ENCODE measurements at regions not wholly inside any gene's neighbourhood (a gene's known extent, or its start where the extent isn't known, plus 50 kb on each side); places are given as distances from the start of the nearest gene placed in this dataset.

DNA sequence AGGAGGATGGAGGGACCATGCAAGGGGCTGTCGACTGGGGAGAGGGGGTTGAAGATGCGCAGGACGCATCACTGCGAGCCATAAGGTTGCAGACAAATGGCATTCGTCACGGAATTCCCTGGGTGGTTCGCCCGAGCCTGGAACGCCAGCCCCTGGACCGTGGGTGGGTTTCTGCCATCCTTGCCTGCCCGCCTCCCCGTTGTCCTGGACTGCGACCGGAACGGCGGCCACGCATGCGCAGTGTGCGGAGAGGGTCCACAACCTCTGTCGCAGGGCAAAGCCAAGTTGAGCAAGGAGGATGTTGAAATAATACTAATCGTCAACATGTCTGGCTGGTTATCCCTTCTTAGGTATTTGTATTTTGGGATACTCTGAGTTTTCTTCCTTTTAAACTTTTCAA lies 932.2 kb downstream of the NLGN4Y start:
- TF ChIP-seq, protein P1, sequence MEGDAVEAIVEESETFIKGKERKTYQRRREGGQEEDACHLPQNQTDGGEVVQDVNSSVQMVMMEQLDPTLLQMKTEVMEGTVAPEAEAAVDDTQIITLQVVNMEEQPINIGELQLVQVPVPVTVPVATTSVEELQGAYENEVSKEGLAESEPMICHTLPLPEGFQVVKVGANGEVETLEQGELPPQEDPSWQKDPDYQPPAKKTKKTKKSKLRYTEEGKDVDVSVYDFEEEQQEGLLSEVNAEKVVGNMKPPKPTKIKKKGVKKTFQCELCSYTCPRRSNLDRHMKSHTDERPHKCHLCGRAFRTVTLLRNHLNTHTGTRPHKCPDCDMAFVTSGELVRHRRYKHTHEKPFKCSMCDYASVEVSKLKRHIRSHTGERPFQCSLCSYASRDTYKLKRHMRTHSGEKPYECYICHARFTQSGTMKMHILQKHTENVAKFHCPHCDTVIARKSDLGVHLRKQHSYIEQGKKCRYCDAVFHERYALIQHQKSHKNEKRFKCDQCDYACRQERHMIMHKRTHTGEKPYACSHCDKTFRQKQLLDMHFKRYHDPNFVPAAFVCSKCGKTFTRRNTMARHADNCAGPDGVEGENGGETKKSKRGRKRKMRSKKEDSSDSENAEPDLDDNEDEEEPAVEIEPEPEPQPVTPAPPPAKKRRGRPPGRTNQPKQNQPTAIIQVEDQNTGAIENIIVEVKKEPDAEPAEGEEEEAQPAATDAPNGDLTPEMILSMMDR (IDR thresholded peaks at IDR 0.05): no peak
- TF ChIP-seq EP300 (IDR thresholded peaks at IDR 0.05): no peak
- no peak for TF ChIP-seq POLR2A (IDR thresholded peaks at IDR 0.05)
- TF ChIP-seq POLR2AphosphoS5 (IDR thresholded peaks at IDR 0.05): no peak

Data from suprapubic skin (tissue), 4 donors.